ENCODE measurements at regions not wholly inside any gene's neighbourhood (a gene's known extent, or its start where the extent isn't known, plus 50 kb on each side); places are given as distances from the start of the nearest gene placed in this dataset.

GRCh38 chr1:176338877-176339276 lies 124.1 kb upstream of the PAPPA2 start:
- Histone ChIP-seq H3K27me3 (no peaks in the 10 kb centered on the region), H3K36me3 (no peaks in the 10 kb centered on the region), H3K4me3 (no peak overlapping the region), H3K4me1 (no peaks in the 10 kb centered on the region), H3K9me3 (no peaks in the 10 kb centered on the region), H3K27ac (no peak overlapping the region)
- DNase-seq = no peak
- intact Hi-C loops (cut with DNase I; ENCODE audit: low total_unique reads) (no loop called here), in situ Hi-C loops (cut with MboI; ENCODE audit: low pct_ligation_motif_present in 1 of 4, low pct_unique_long_range_greater_than_20kb in 1 of 4, low sequenced_read_pairs in 3 of 4) (no loop called here)
- WGBS, 2 donors (ENCODE audit: low coverage in 1 of 2) = 67 to 74% methylated on average over 6 of the region's 6 CpGs
- TF ChIP-seq POLR2A (IDR thresholded peaks at IDR 0.05) (no peak), POLR2AphosphoS5 (IDR thresholded peaks at IDR 0.05) (no peak), EP300 (IDR thresholded peaks at IDR 0.05; ENCODE audit: low read depth) (no peak), CTCF (IDR thresholded peaks at IDR 0.05) (no peak)

- 29 to 30% methylated on average over 3 of the region's 3 CpGs for WGBS, 2 donors (ENCODE audit: low coverage in 1 of 2)
- intact Hi-C loops (cut with DNase I; ENCODE audit: low total_unique reads) = no loop called here
- in situ Hi-C loops (cut with MboI; ENCODE audit: low pct_ligation_motif_present in 1 of 4, low pct_unique_long_range_greater_than_20kb in 1 of 4, low sequenced_read_pairs in 3 of 4) = no loop called here
Observed at GRCh38 chr1:176330782-176331181, 123.7 kb upstream of the COP1 start.

GRCh38 chr1:176325664-176326063 lies 118.6 kb upstream of the COP1 start:
- WGBS, 2 donors (ENCODE audit: low coverage in 1 of 2) = 68 to 100% methylated on average over 1 of the region's 1 CpG
- Histone ChIP-seq H3K4me3 (no peak overlapping the region), H3K4me1 (no peaks in the 10 kb centered on the region), H3K36me3 (no peaks in the 10 kb centered on the region), H3K9me3 (no peaks in the 10 kb centered on the region), H3K27ac (no peak overlapping the region), H3K27me3 (no peaks in the 10 kb centered on the region)
- TF ChIP-seq EP300 (IDR thresholded peaks at IDR 0.05; ENCODE audit: low read depth) (no peak), CTCF (IDR thresholded peaks at IDR 0.05) (no peak), POLR2A (IDR thresholded peaks at IDR 0.05) (no peak), POLR2AphosphoS5 (IDR thresholded peaks at IDR 0.05) (no peak)
- in situ Hi-C loops (cut with MboI; ENCODE audit: low pct_ligation_motif_present in 1 of 4, low pct_unique_long_range_greater_than_20kb in 1 of 4, low sequenced_read_pairs in 3 of 4) = no loop called here
- intact Hi-C loops (cut with DNase I; ENCODE audit: low total_unique reads) = no loop called here
- DNase-seq = no peak

More at GRCh38 chr1:176330782-176331181, 123.7 kb upstream of the COP1 start:
- H3K9me3 ChIP-seq = no peaks in the 10 kb centered on the region
- no peak overlapping the region for H3K27ac ChIP-seq
- no peak for DNase-seq
- TF ChIP-seq POLR2AphosphoS5 (IDR thresholded peaks at IDR 0.05) = no peak
- TF ChIP-seq CTCF (IDR thresholded peaks at IDR 0.05) = no peak
- no peak for TF ChIP-seq POLR2A (IDR thresholded peaks at IDR 0.05)
- TF ChIP-seq EP300 (IDR thresholded peaks at IDR 0.05; ENCODE audit: low read depth) = no peak
- no peaks in the 10 kb centered on the region for H3K36me3 ChIP-seq
- H3K4me1 ChIP-seq = no peaks in the 10 kb centered on the region
- H3K4me3 ChIP-seq = no peak overlapping the region
- no peaks in the 10 kb centered on the region for H3K27me3 ChIP-seq

GRCh38 chr1:176323472-176323871 lies 116.4 kb upstream of the COP1 start:
- no peak for TF ChIP-seq POLR2A (IDR thresholded peaks at IDR 0.05)
- TF ChIP-seq POLR2AphosphoS5 (IDR thresholded peaks at IDR 0.05) = no peak
- no peak for TF ChIP-seq EP300 (IDR thresholded peaks at IDR 0.05; ENCODE audit: low read depth)
- TF ChIP-seq CTCF (IDR thresholded peaks at IDR 0.05) = no peak
- intact Hi-C loops (cut with DNase I; ENCODE audit: low total_unique reads) = no loop called here
- H3K4me1 ChIP-seq = no peaks in the 10 kb centered on the region
- no peak for DNase-seq
- no peak overlapping the region for H3K4me3 ChIP-seq
- in situ Hi-C loops (cut with MboI; ENCODE audit: low pct_ligation_motif_present in 1 of 4, low pct_unique_long_range_greater_than_20kb in 1 of 4, low sequenced_read_pairs in 3 of 4) = no loop called here
- no peak overlapping the region for H3K27ac ChIP-seq
- no peaks in the 10 kb centered on the region for H3K36me3 ChIP-seq
- 70 to 84% methylated on average over 2 to 3 of the region's 3 CpGs for WGBS, 2 donors (ENCODE audit: low coverage in 1 of 2)
- H3K27me3 ChIP-seq = no peaks in the 10 kb centered on the region
- H3K9me3 ChIP-seq = no peaks in the 10 kb centered on the region
